ENCODE measurements at regions not wholly inside any gene's neighbourhood (a gene's known extent, or its start where the extent isn't known, plus 50 kb on each side); places are given as distances from the start of the nearest gene placed in this dataset.
"Not testable (repeated sequence)": the region's sequence is repeated elsewhere in the genome, so short reads cannot be mapped to it uniquely, and the experiment has no call there.

DNA sequence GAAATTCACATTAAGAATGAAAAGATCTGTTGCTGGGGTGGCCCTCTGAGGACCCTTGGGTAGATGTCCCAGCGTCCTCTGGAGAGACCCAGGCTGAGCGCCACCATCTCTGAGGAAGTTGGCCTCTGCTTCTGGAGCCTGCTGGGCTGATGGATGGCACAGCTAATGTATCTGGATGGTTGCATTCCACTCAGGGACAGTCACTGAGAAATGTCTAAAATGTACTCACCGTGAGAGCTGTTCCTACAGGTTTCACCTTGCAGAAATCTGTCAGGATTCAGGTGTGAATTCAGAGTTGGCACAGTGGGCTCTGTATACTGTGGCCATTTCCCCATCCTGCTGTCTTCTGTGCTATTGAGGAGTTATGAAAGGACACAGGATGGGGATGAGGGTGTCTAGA is 247.2 kb downstream of the AACS start:
- no peak for DNase-seq

DNA sequence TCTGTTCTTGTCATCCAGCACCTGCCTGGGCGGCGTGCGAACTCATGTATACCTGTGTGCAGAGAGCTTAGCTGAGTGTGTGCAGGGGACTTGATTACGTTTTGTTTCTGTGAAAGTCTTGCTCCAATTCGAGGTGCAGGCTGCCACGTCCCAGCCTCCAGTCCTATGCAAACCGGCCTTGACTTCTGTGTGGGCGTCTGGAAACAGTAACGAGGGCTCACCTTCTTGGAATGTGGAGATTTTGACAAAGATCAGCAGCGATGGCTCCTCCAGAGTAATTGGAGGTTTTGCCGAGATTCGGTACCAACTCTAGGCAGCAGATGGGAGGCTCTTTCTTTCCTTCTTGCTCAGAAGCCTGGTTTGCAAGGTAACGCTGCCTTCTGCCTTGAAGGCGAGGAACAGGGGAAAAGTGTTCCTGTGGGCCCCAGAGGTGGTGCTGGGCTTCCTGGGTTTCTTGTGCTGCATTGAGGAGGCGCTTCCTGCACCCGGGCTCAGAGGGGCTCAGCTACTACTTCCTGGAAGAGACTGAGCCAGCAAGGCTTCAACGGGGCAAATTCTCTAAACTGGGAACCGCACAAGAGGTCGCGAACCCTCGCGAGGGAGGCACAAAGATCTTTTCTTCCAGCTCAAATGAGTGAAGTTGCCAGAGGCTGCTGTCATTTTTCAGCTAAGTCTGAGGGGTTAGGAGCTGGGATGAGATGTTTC is 249.0 kb downstream of the AACS start:
- no peak for DNase-seq

- DNase-seq = no peak
These were observed 250.5 kb downstream of the AACS start for GRCh38 chr12:125315771-125316170.

- no peak for DNase-seq
These were observed 254.9 kb downstream of the AACS start for GRCh38 chr12:125320177-125320576.

DNA sequence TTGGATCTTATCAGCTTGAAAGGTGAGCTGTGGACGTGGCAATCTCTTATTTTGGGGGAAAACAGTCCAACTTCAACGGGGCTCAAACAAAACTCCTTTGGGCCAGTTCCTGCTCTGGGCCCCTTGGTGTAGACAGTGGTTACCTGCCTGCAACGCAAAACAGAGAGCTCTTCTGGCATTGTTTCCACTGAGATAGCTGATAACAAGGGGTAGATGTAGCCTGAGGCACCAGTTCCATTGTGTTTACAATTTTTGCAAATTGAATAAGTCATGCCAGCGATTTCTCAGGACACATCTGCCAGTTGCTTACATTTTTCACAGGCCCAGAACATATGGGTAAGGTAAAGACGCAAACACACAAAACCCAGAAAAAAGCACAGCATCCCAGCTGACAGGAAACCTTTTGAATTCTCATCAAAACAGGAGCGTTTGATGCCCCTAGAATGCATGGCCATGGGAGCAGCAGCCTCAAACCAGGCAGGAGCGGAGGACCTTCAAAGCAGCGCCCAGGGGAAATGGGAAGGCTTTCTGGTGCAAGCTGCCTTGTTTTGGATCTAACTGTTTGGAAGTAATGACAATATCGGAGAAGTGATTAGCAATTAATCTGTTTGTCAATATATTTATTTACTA is 259.7 kb downstream of the AACS start:
- DNase-seq = no peak

GRCh38 chr12:125329239-125330102 is 264.2 kb downstream of the AACS start:
- DNase-seq = no peak

- DNase-seq = peak; percentile 5
These were observed 265.6 kb downstream of the AACS start for GRCh38 chr12:125330645-125331341.

- no peak for DNase-seq
These were observed 266.3 kb downstream of the AACS start for GRCh38 chr12:125331342-125332052.

- DNase-seq = no peak
These were observed 267.7 kb downstream of the AACS start for GRCh38 chr12:125332900-125333299.

- no peak for DNase-seq
These were observed 271.0 kb downstream of the AACS start for GRCh38 chr12:125336246-125336645.

DNA sequence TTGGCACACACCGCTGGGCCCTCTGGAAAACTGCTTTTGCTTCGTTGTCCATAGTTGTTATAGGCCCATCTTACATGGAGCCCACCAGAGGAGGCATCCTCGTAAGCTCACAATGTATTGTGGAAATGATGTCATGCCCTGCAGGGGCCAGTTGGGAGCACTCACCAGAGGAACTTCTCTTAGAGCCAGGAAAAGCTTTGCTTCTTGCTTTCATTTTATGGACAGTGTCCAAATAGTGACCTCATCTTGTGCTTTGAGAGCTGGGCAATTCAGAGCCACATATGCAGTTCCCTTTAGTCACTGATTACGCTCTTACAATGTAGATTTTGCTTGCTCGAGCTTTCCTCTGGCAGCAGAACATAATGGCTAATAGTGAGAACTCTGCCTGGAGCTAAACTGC is 275.6 kb downstream of the AACS start:
- DNase-seq = peak; percentile 21

DNA sequence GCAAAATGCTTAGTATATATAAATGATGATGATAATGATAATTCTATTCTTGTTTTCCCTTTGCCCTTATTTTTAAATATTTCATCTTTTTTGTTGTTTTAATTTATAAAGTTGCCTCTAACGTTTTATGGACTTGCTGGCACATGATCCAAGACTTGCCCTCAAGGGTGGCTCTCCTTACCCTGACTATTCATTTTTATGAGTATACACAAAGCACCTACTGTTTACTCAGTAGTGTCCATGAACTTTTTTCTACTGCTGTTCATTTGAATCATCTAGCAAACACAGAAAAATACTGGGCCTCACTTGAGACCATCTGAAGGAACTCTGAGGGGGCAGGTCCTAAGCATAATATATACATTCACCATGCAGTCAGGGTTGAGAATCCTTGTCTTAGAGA is 276.2 kb downstream of the AACS start:
- no peak for DNase-seq

- no peak for DNase-seq
These were observed 278.4 kb downstream of the AACS start for GRCh38 chr12:125343649-125344048.

- peak; percentile 23 for DNase-seq
These were observed 281.1 kb downstream of the AACS start for GRCh38 chr12:125346362-125346761.

DNA sequence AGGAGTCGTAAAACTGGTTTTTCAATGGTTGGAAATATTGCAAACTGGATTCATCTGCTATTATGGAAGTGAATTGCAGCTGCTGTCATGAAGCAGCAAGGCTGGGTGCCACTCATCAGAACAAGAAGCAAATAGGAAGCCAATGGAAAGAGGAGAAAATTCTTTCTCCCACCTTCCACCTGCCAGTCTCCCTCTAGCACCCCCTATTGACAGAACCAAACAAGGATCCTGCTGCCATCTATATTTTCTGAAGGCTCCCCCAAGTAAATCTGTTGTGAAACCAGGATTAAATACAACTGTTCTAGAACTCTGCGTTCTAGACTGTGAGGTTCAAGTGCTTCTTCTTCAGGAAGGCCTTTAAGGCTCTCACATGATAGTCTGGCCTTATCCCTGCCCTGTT is 286.6 kb downstream of the AACS start:
- DNase-seq = no peak

- DNase-seq = not testable (repeated sequence)
These were observed 287.8 kb downstream of the AACS start for GRCh38 chr12:125353002-125353401.

DNA sequence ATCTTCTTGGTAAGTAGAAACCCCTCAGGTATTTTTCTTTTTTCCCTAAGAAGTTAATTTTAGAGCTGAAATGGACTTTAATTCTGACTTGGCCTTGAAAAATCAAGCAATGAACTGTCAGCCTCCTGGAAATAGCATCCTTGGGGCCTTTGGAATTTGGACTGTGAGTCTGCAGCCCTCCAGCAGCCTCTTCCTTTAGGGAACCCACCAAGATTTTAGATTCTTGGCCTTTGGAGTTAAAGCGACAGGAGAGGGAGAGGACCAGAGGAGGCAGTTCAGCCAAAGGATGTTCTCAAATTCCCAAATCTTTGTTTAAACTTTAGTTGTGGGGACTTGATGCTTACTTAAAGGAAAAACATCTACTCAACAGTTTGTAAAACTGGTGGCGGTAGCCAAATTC is 288.6 kb downstream of the AACS start:
- no peak for DNase-seq

GRCh38 chr12:125355614-125356013 is 290.4 kb downstream of the AACS start:
- DNase-seq = no peak

DNA sequence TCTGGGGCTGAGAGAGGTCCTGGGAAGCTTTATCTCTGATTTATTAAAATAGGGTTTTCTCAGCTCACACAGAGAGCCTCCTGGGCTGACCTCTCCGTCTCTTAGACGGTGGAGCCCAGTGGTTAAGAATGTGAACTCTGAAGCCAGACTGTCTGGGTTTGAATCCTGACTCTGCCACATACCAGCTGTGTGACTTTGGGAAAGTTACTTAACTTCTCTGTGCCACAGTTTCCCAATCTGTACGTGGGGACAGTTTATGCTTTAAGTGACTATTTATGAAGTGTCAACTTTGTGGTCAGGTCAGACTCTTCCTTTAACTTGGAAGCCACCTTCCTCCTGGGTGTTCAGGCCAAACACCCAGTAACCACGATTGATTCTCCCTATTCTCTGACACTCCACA is 290.9 kb downstream of the AACS start:
- DNase-seq = no peak

DNA sequence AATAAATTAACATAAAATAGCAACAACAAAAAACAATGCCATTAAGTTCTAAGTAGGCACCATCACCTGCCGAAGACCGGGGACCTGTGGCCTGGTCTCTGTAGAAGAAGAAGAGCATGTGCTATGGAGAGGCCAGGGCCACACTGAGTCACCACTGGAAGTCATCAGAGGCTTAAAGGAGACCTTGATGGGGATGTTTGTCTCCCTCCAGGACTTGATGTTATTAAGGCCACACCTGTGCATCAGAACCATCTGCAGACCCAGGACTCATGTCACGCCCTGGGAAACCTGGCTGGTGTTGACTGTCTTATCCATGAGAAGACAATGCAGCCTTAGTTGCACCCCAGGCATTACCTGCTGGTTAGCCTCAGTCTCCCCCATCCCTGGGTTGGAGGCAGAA is 292.3 kb downstream of the AACS start:
- DNase-seq = no peak

GRCh38 chr12:125360540-125360939 is 295.3 kb downstream of the AACS start:
- DNase-seq = no peak

- no peak for DNase-seq
These were observed 305.8 kb downstream of the AACS start for GRCh38 chr12:125371033-125371432.

GRCh38 chr12:125372085-125372484 is 306.9 kb downstream of the AACS start:
- no peak for DNase-seq
